H1 (cell line): ENCODE measurements at regions not wholly inside any gene's neighbourhood (a gene's known extent, or its start where the extent isn't known, plus 50 kb on each side); places are given as distances from the start of the nearest gene placed in this dataset.

ENCODE experiments used
- CTCF ChIA-PET: fragments of 300-600 bp; sonication (Branson Sonifier 250); formaldehyde crosslinking; loops from one replicate; lab custom pipeline; 2021; ENCODE audit not compliant: partially characterized antibody; lab: Charles Lee
- POLR2A ChIA-PET: fragments of 300-600 bp; sonication (Branson Sonifier 250); formaldehyde crosslinking; loops from one replicate; lab custom pipeline; 2021; ENCODE audit warnings: inconsistent platforms; ENCODE audit not compliant: partially characterized antibody; lab: Charles Lee
- DNase-seq, 2 experiments: peaks; one replicate each; pipeline versions ENCODE4 v3.0.0 to v3.0.0-alpha.2; 2010 to 2022; ENCODE audit warnings: low spot score in 2 of 2, low read depth in 1 of 2, mixed read lengths in 1 of 2
- FAIRE-seq: peaks from 2 replicates; lab custom pipeline; 2011; peaks lifted over from hg19 to GRCh38; lab: Jason Lieb, UNC
- H2AFZ ChIP-seq: 2 replicates; pipeline ENCODE4 v1.8.1; 2012; ENCODE audit warnings: low read length, inconsistent platforms
- H2AK5ac ChIP-seq: 2 replicates; pipeline ENCODE4 v1.6.1; 2013; ENCODE audit warnings: low read depth, low read length
- H2BK120ac ChIP-seq: replicated peaks from 2 replicates; pipeline ENCODE3; 2013; ENCODE audit warnings: low read depth, low read length, inconsistent platforms
- H2BK12ac ChIP-seq: 2 replicates; pipeline ENCODE4 v1.6.1; 2013; ENCODE audit warnings: low read depth, low read length
- H2BK15ac ChIP-seq: 2 replicates; pipeline ENCODE4 v1.6.1; 2013; ENCODE audit warnings: low read length
- H2BK20ac ChIP-seq: 2 replicates; pipeline ENCODE4 v1.6.1; 2013; ENCODE audit warnings: low read length
- H2BK5ac ChIP-seq: 2 replicates; pipeline ENCODE4 v1.6.1; 2013; ENCODE audit warnings: low read depth, low read length
- H3K14ac ChIP-seq: 2 replicates; pipeline ENCODE4 v1.6.1; 2013; ENCODE audit warnings: inconsistent platforms; ENCODE audit not compliant: insufficient read length
- H3K18ac ChIP-seq: 2 replicates; pipeline ENCODE4 v1.6.1; 2013; ENCODE audit warnings: low read length; ENCODE audit errors: extremely low read depth
- H3K23ac ChIP-seq: 2 replicates; pipeline ENCODE4 v1.6.1; 2013; ENCODE audit warnings: inconsistent platforms; ENCODE audit not compliant: insufficient read length
- H3K23me2 ChIP-seq: 2 replicates; pipeline ENCODE4 v1.6.1; 2013; ENCODE audit warnings: low read depth, low read length
- H3K27ac ChIP-seq: 2 replicates; pipeline ENCODE4 v1.6.1; 2011; ENCODE audit warnings: low read depth, low read length, inconsistent platforms
- H3K27me3 ChIP-seq, 4 experiments: replicated peaks in 1 of 4; 1 replicate in 1 of 4; 2 replicates in 3 of 4; pipeline versions ENCODE4 v1.6.1 to v1.8.1; 2011 to 2013; ENCODE audit warnings: low read length in 3 of 4, mild to moderate bottlenecking in 3 of 4, inconsistent platforms in 2 of 4, mixed read lengths in 2 of 4, moderate library complexity in 1 of 4; ENCODE audit not compliant: control insufficient read depth in 3 of 4, insufficient read depth in 3 of 4; ENCODE audit errors: extremely low read depth in 1 of 4
- H3K36me3 ChIP-seq, 4 experiments: 2 replicates each; pipeline versions ENCODE4 v1.6.1 to v1.8.1; 2011 to 2013; ENCODE audit warnings: mild to moderate bottlenecking in 4 of 4, low read length in 3 of 4, moderate library complexity in 2 of 4, control low read depth in 1 of 4, inconsistent platforms in 1 of 4; ENCODE audit not compliant: insufficient read depth in 4 of 4, control insufficient read depth in 2 of 4
- H3K4ac ChIP-seq: replicated peaks from 2 replicates; pipeline ENCODE3; 2013; ENCODE audit warnings: low read length, low read depth, mixed read lengths, inconsistent platforms; ENCODE audit not compliant: insufficient read length
- H3K4me1 ChIP-seq, 4 experiments: replicated peaks in 1 of 4; 1 replicate in 1 of 4; 2 replicates in 3 of 4; pipeline versions ENCODE4 v1.6.1 to v1.8.1; 2011 to 2013; ENCODE audit warnings: low read length in 3 of 4, inconsistent platforms in 2 of 4, mixed read lengths in 1 of 4; ENCODE audit not compliant: insufficient read depth in 4 of 4, control insufficient read depth in 3 of 4
- H3K4me2 ChIP-seq, 2 experiments: 2 replicates each; pipeline versions ENCODE4 v1.6.1 to v1.8.1; 2011 to 2013; ENCODE audit warnings: low read depth in 2 of 2, low read length in 2 of 2, control low read depth in 1 of 2, inconsistent platforms in 1 of 2, mild to moderate bottlenecking in 1 of 2; ENCODE audit not compliant: insufficient read depth in 1 of 2
- H3K4me3 ChIP-seq, 4 experiments: fragments of 200-600, 300-600 bp in 1 of 4; sonication (generic), shearing (Covaris generic), sonication (Bioruptor Twin) in 1 of 4; 2 replicates each; pipeline versions ENCODE4 v1.5.1 to v1.8.1; 2011 to 2016; ENCODE audit warnings: low read length in 4 of 4, low read depth in 3 of 4, control low read depth in 2 of 4, inconsistent platforms in 2 of 4, mild to moderate bottlenecking in 2 of 4, mixed read lengths in 1 of 4, moderate library complexity in 1 of 4; ENCODE audit not compliant: insufficient read depth in 2 of 4; ENCODE audit errors: extremely low read depth in 1 of 4
- H3K56ac ChIP-seq: replicated peaks from 2 replicates; pipeline ENCODE3; 2013; ENCODE audit warnings: low read depth, mild to moderate bottlenecking, mixed read lengths, low read length, inconsistent platforms; ENCODE audit not compliant: insufficient read length
- H3K79me1 ChIP-seq: 2 replicates; pipeline ENCODE4 v1.6.1; 2013; ENCODE audit warnings: low read depth, low read length, control low read depth
- H3K79me2 ChIP-seq, 2 experiments: 2 replicates each; pipeline versions ENCODE4 v1.6.1 to v1.8.1; 2012 to 2013; ENCODE audit warnings: low read length in 2 of 2, mild to moderate bottlenecking in 2 of 2, inconsistent platforms in 1 of 2; ENCODE audit not compliant: insufficient read depth in 2 of 2, control insufficient read depth in 1 of 2
- H3K9ac ChIP-seq, 4 experiments: replicated peaks in 1 of 4; 1 replicate in 1 of 4; 2 replicates in 3 of 4; pipeline versions ENCODE4 v1.6.1 to v1.8.1; 2011 to 2013; ENCODE audit warnings: low read depth in 3 of 4, low read length in 3 of 4, control low read depth in 2 of 4, mild to moderate bottlenecking in 2 of 4, moderate library complexity in 2 of 4, inconsistent platforms in 1 of 4; ENCODE audit errors: extremely low read depth in 1 of 4
- H3K9me3 ChIP-seq, 2 experiments: 2 replicates each; pipeline versions ENCODE4 v1.6.1 to v1.8.1; 2012 to 2013; ENCODE audit warnings: mild to moderate bottlenecking in 2 of 2, moderate library complexity in 2 of 2, control low read depth in 1 of 2, inconsistent platforms in 1 of 2, low read depth in 1 of 2, low read length in 1 of 2, mixed read lengths in 1 of 2; ENCODE audit not compliant: insufficient read depth in 2 of 2
- H4K20me1 ChIP-seq, 2 experiments: replicated peaks in 1 of 2; 2 replicates each; pipeline versions ENCODE3 to v1.8.1; 2011 to 2013; ENCODE audit warnings: inconsistent platforms in 2 of 2, low read length in 2 of 2, mild to moderate bottlenecking in 1 of 2; ENCODE audit not compliant: insufficient read depth in 2 of 2, control insufficient read depth in 1 of 2
- H4K5ac ChIP-seq: 2 replicates; pipeline ENCODE4 v1.6.1; 2013; ENCODE audit warnings: low read length, low read depth, mixed read lengths, inconsistent platforms; ENCODE audit not compliant: insufficient read length
- H4K8ac ChIP-seq: 2 replicates; pipeline ENCODE4 v1.8.0; 2013; ENCODE audit warnings: mild to moderate bottlenecking, moderate library complexity, low read length, inconsistent platforms; ENCODE audit not compliant: insufficient read depth; ENCODE audit errors: extremely low read depth
- H4K91ac ChIP-seq: replicated peaks from 2 replicates; pipeline ENCODE3; 2013; ENCODE audit warnings: low read length, mixed read lengths, inconsistent platforms; ENCODE audit not compliant: insufficient read length
- CREB1 ChIP-seq: IDR thresholded peaks from 2 replicates; pipeline ENCODE4 v1.6.1; 2012; ENCODE audit warnings: inconsistent platforms
- CTBP2 ChIP-seq: IDR thresholded peaks from 2 replicates; pipeline ENCODE4 v1.7.0; 2011; ENCODE audit warnings: borderline replicate concordance, mild to moderate bottlenecking, moderate library complexity, mixed read lengths, low read length; ENCODE audit not compliant: insufficient read depth, insufficient read length
- GABPA ChIP-seq: IDR thresholded peaks from 2 replicates; pipeline ENCODE4 v1.6.1; 2011; ENCODE audit warnings: mild to moderate bottlenecking, low read length, moderate library complexity, borderline replicate concordance; ENCODE audit not compliant: insufficient read depth
- JUN ChIP-seq: IDR thresholded peaks from 2 replicates; pipeline ENCODE4 v1.6.1; 2011; ENCODE audit warnings: low read depth, mild to moderate bottlenecking, improper control_type of control experiment, low read length
- JUND ChIP-seq: IDR thresholded peaks from 2 replicates; pipeline ENCODE4 v1.6.1; 2011; ENCODE audit warnings: mild to moderate bottlenecking, improper control_type of control experiment, low read length
- POU5F1 ChIP-seq: IDR thresholded peaks from 2 replicates; pipeline ENCODE4 v1.6.1; 2011; ENCODE audit warnings: low read depth, mild to moderate bottlenecking, low read length, moderate library complexity
- SIN3A ChIP-seq, 2 experiments: IDR thresholded peaks in 1 of 2; conservative IDR thresholded peaks in 1 of 2; 2 replicates each; pipeline ENCODE4 v1.6.1; 2011 to 2012; ENCODE audit warnings: low read length in 2 of 2, improper control_type of control experiment in 1 of 2, low read depth in 1 of 2, mild to moderate bottlenecking in 1 of 2
- TEAD4 ChIP-seq: IDR thresholded peaks from 2 replicates; pipeline ENCODE4 v1.6.1; 2012; ENCODE audit warnings: low read depth, low read length, inconsistent platforms, mixed read lengths
- YY1 ChIP-seq: IDR thresholded peaks from 2 replicates; pipeline ENCODE4 v1.6.1; 2011; ENCODE audit warnings: low read depth, mild to moderate bottlenecking, low read length
- TF ChIP-seq, protein P1 (sequence below): IDR thresholded peaks from 2 replicates; pipeline ENCODE4 v1.6.1; 2012; ENCODE audit warnings: inconsistent platforms

DNA sequence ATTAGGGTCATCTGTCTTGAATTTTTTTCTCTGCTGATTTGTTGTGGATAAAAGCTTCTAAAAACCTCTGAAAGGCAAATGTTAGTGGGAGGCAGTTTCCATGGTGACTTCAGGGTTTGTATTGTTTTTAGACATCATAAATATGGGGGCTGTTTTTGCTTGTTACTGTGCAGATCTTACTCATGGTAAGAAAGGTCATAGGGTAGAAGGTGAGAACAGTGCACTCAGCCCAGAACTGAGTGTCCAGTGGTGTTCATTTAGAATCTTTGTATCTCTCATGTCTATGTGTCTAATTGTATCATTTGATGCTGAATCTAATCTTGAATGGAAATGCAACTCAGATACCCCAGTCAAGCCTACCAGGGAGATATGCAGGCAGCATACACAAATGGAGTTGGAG, 609.8 kb downstream of the ZNF674 start:
- H3K27me3 ChIP-seq, result no peaks in the 10 kb centered on the region
- CTCF ChIA-PET, result no interaction called here

More for the DNA sequence above, 609.8 kb downstream of the ZNF674 start:
- no peak overlapping the region for H3K4me3 ChIP-seq
- H3K79me1 ChIP-seq, result no peaks in the 10 kb centered on the region
- TF ChIP-seq SIN3A (conservative IDR thresholded peaks at IDR 0.05 in 1 of 2, IDR thresholded peaks at IDR 0.05 in 1 of 2; ENCODE audit: low read depth in 1 of 2, low read length in 2 of 2) (no peak), TEAD4 (no peak), JUN (no peak), YY1 (no peak), JUND (no peak), CTBP2 (no peak), GABPA (no peak), CREB1 (no peak), POU5F1 (no peak)
- TF ChIP-seq, protein P1, sequence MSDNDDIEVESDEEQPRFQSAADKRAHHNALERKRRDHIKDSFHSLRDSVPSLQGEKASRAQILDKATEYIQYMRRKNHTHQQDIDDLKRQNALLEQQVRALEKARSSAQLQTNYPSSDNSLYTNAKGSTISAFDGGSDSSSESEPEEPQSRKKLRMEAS, result no peak
- H3K27ac ChIP-seq, result no peak overlapping the region
- no peak overlapping the region for H2BK5ac ChIP-seq
- no peaks in the 10 kb centered on the region for H3K36me3 ChIP-seq
- no peak overlapping the region for H3K56ac ChIP-seq
- no peak for DNase-seq
- no peak overlapping the region for H2AFZ ChIP-seq
- POLR2A ChIA-PET, result no interaction called here
- no peak overlapping the region for H2BK12ac ChIP-seq
- H4K8ac ChIP-seq, result no peak overlapping the region
- H2AK5ac ChIP-seq, result no peak overlapping the region
- no peak overlapping the region for H4K91ac ChIP-seq
- peaks cover 0 to 4% (median 0%) of the 10 kb centered on the region in 4 experiments; a peak in 1 of 7 replicates for H3K4me1 ChIP-seq
- H3K9me3 ChIP-seq, result no peaks in the 10 kb centered on the region
- no peak for FAIRE-seq
- H3K4ac ChIP-seq, result no peak overlapping the region
- H2BK120ac ChIP-seq, result no peak overlapping the region
- H2BK15ac ChIP-seq, result no peak overlapping the region
- H4K5ac ChIP-seq, result no peak overlapping the region
- no peak overlapping the region for H3K18ac ChIP-seq
- no peak overlapping the region for H3K23ac ChIP-seq
- no peak overlapping the region for H3K4me2 ChIP-seq
- no peak overlapping the region for H3K14ac ChIP-seq
- H4K20me1 ChIP-seq, result no peaks in the 10 kb centered on the region
- no peak overlapping the region for H3K9ac ChIP-seq
- no peak overlapping the region for H2BK20ac ChIP-seq
- no peaks in the 10 kb centered on the region for H3K23me2 ChIP-seq
- H3K79me2 ChIP-seq, result no peaks in the 10 kb centered on the region
